GM21786 (cell line): ENCODE measurements at regions not wholly inside any gene's neighbourhood (a gene's known extent, or its start where the extent isn't known, plus 50 kb on each side); places are given as distances from the start of the nearest gene placed in this dataset.
"Not testable (repeated sequence)": the region's sequence is repeated elsewhere in the genome, so short reads cannot be mapped to it uniquely, and the experiment has no call there.

ENCODE experiments used
- ATAC-seq: cut with Tn5 transposase; IDR thresholded peaks from one replicate; pipeline ENCODE4 v1.9.1; 2021; ENCODE audit not compliant: unreplicated experiment

- not testable (repeated sequence) for ATAC-seq
Measured at GRCh38 chr4:49117951-49118350, 131.9 kb downstream of the CWH43 start.

- ATAC-seq, result peak; percentile 46
Measured at GRCh38 chr4:49118379-49119212, 132.5 kb downstream of the CWH43 start.

- peak; percentile 4 for ATAC-seq
Measured at GRCh38 chr4:49119345-49119744, 133.3 kb downstream of the CWH43 start.

GRCh38 chr4:49120042-49120779, 134.1 kb downstream of the CWH43 start:
- not testable (repeated sequence) for ATAC-seq

GRCh38 chr4:49120804-49121203, 134.7 kb downstream of the CWH43 start:
- ATAC-seq, result not testable (repeated sequence)

GRCh38 chr4:49126443-49126842, 140.4 kb downstream of the CWH43 start:
- not testable (repeated sequence) for ATAC-seq

GRCh38 chr4:49126858-49127257, 140.8 kb downstream of the CWH43 start:
- ATAC-seq, result not testable (repeated sequence)

- ATAC-seq, result not testable (repeated sequence)
Measured at GRCh38 chr4:49129385-49129784, 143.3 kb downstream of the CWH43 start.

GRCh38 chr4:49129870-49130269, 143.8 kb downstream of the CWH43 start:
- ATAC-seq, result not testable (repeated sequence)

GRCh38 chr4:49130724-49131123, 144.6 kb downstream of the CWH43 start:
- not testable (repeated sequence) for ATAC-seq

- ATAC-seq, result peak; percentile 44
Measured at GRCh38 chr4:49137043-49137442, 151.0 kb downstream of the CWH43 start.

- not testable (repeated sequence) for ATAC-seq
Measured at GRCh38 chr4:49137961-49138360, 151.9 kb downstream of the CWH43 start.

- not testable (repeated sequence) for ATAC-seq
Measured at GRCh38 chr4:49138818-49139217, 152.7 kb downstream of the CWH43 start.

GRCh38 chr4:49139513-49139912, 153.4 kb downstream of the CWH43 start:
- not testable (repeated sequence) for ATAC-seq

- ATAC-seq, result not testable (repeated sequence)
Measured at GRCh38 chr4:49140351-49140750, 154.3 kb downstream of the CWH43 start.

GRCh38 chr4:49141955-49142354, 155.9 kb downstream of the CWH43 start:
- not testable (repeated sequence) for ATAC-seq

- peak; percentile 43 for ATAC-seq
Measured at GRCh38 chr4:49147143-49147542, 161.1 kb downstream of the CWH43 start.

GRCh38 chr4:49147596-49147995, 161.5 kb downstream of the CWH43 start:
- not testable (repeated sequence) for ATAC-seq

- ATAC-seq, result peak; percentile 68
Measured at GRCh38 chr4:49149006-49149975, 163.2 kb downstream of the CWH43 start.

- ATAC-seq, result not testable (repeated sequence)
Measured at GRCh38 chr4:49150351-49151083, 164.4 kb downstream of the CWH43 start.
